CD4-positive, CD25-positive, alpha-beta regulatory T cell (primary cell): ENCODE measurements at regions not wholly inside any gene's neighbourhood (a gene's known extent, or its start where the extent isn't known, plus 50 kb on each side); places are given as distances from the start of the nearest gene placed in this dataset.

ENCODE experiments used
- ATAC-seq, 2 donors: fragments of 150-1000 bp; cut with Tn5 transposase; one replicate each; pipeline ENCODE4 v1.10.0; 2021; ENCODE audit warnings: low read depth in 2 of 2, moderate number of reproducible peaks in 2 of 2, moderate library complexity in 1 of 2
- DNase-seq, 3 donors: peaks; one replicate each; pipeline versions ENCODE4 v3.0.0 to v3.0.0-alpha.2; 2012 to 2022; ENCODE audit warnings: mixed read lengths in 1 of 3
- H3K27ac ChIP-seq: one replicate; pipeline ENCODE4 v1.7.0; 2013; ENCODE audit warnings: mild to moderate bottlenecking, low read length; ENCODE audit not compliant: insufficient read depth, poor library complexity, severe bottlenecking
- H3K27me3 ChIP-seq: one replicate; pipeline ENCODE4 v1.7.0; 2013; ENCODE audit warnings: low read length; ENCODE audit not compliant: control insufficient read depth, insufficient read depth
- H3K36me3 ChIP-seq: one replicate; pipeline ENCODE4 v1.7.0; 2013; ENCODE audit warnings: mild to moderate bottlenecking, low read length, moderate library complexity; ENCODE audit not compliant: control insufficient read depth, insufficient read depth
- H3K4me1 ChIP-seq: 2 replicates; pipeline ENCODE4 v1.7.0; 2013; ENCODE audit warnings: mild to moderate bottlenecking, low read length; ENCODE audit not compliant: insufficient read depth, control insufficient read depth, poor library complexity, severe bottlenecking
- H3K4me3 ChIP-seq: one replicate; pipeline ENCODE4 v1.7.0; 2013; ENCODE audit warnings: low read depth, mild to moderate bottlenecking, low read length, moderate library complexity
- H3K9me3 ChIP-seq, 2 experiments: 1 replicate in 1 of 2; 2 replicates in 1 of 2; pipeline ENCODE4 v1.7.0; 2013; ENCODE audit warnings: low read length in 2 of 2, mild to moderate bottlenecking in 1 of 2, moderate library complexity in 1 of 2; ENCODE audit not compliant: control insufficient read depth in 2 of 2
- H3K27ac Mint-ChIP-seq, 3 donors: one replicate each; pipeline ENCODE4 v1.8.0; 2020 to 2022; ENCODE audit warnings: mild to moderate bottlenecking in 3 of 3, mixed read lengths in 3 of 3, moderate library complexity in 2 of 3
- H3K27me3 Mint-ChIP-seq: one replicate; pipeline ENCODE4 v1.8.0; 2022; ENCODE audit warnings: mild to moderate bottlenecking, mixed read lengths
- H3K36me3 Mint-ChIP-seq: one replicate; pipeline ENCODE4 v1.8.0; 2020; ENCODE audit warnings: mixed read lengths
- H3K4me1 Mint-ChIP-seq, 4 donors: one replicate each; pipeline ENCODE4 v1.8.0; 2020 to 2022; ENCODE audit warnings: mixed read lengths in 4 of 4, mild to moderate bottlenecking in 1 of 4
- H3K4me3 Mint-ChIP-seq, 4 donors: one replicate each; pipeline ENCODE4 v1.8.0; 2020 to 2022; ENCODE audit warnings: mild to moderate bottlenecking in 4 of 4, mixed read lengths in 4 of 4, moderate library complexity in 3 of 4
- H3K9me3 Mint-ChIP-seq, 7 donors: one replicate each; pipeline ENCODE4 v1.8.0; 2020 to 2022; ENCODE audit warnings: mixed read lengths in 7 of 7, mild to moderate bottlenecking in 3 of 7, moderate library complexity in 2 of 7

DNA sequence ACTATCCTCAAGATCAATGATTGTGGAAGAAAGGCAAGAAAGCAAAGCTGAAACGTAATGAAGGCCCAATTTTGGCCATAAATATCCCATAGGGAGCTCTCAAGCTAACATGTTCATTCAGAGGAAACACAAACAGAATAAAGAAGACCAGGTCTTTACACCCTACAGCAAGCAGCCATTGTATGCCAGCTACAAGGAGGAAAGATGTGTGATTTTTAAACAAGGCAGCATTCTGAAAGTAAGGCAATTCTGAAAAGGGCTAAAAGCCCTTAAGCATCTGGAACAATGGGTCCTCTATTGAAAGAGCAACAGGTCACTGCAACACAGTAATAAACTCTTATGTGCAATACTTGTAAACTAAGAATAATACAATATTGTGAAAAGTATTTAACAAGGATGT, 1002.4 kb downstream of the SLITRK1 start:
- Mint-ChIP-seq H3K4me3 (no peak overlapping the region), H3K4me1 (no peaks in the 10 kb centered on the region), H3K9me3 (peaks cover under 1 to 17% (median 4%) of the 10 kb centered on the region in 7 donors), H3K27me3 (no peaks in the 10 kb centered on the region), H3K27ac (no peak overlapping the region), H3K36me3 (no peaks in the 10 kb centered on the region)
- Histone ChIP-seq H3K9me3 (no peaks in the 10 kb centered on the region), H3K27me3 (no peaks in the 10 kb centered on the region), H3K4me1 (no peaks in the 10 kb centered on the region), H3K36me3 (no peaks in the 10 kb centered on the region), H3K4me3 (no peak overlapping the region), H3K27ac (no peak overlapping the region)
- DNase-seq (no peak), ATAC-seq (no peak)

DNA sequence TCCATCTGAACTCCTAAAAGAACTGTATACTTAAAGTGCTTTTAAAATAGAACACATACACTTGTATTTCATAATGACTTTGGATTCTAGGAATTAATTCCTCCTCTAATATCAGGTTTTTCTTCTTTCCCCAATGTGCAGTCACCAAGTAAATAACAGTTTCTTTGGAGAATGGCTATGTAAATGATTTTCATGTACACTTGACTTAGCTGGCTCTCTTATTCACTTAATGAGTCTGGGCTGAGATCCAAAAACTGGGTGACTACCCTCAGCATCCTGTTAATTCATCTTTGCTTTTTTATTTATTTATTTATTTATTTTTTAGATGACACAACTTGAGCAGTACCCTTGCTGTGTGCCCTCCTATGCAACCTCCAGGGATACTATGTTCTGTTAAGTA, 1003.7 kb downstream of the SLITRK1 start:
- no peaks in the 10 kb centered on the region for H3K4me1 ChIP-seq
- Mint-ChIP-seq H3K27me3 (no peaks in the 10 kb centered on the region), H3K27ac (no peak overlapping the region), H3K36me3 (no peaks in the 10 kb centered on the region), H3K4me1 (no peaks in the 10 kb centered on the region), H3K9me3 (peaks cover 0 to 28% (median 5%) of the 10 kb centered on the region in 7 donors), H3K4me3 (no peak overlapping the region)
- no peaks in the 10 kb centered on the region for H3K36me3 ChIP-seq
- ATAC-seq (no peak), DNase-seq (no peak)
- no peak overlapping the region for H3K27ac ChIP-seq
- no peaks in the 10 kb centered on the region for H3K9me3 ChIP-seq
- no peaks in the 10 kb centered on the region for H3K27me3 ChIP-seq
- H3K4me3 ChIP-seq: no peak overlapping the region

DNA sequence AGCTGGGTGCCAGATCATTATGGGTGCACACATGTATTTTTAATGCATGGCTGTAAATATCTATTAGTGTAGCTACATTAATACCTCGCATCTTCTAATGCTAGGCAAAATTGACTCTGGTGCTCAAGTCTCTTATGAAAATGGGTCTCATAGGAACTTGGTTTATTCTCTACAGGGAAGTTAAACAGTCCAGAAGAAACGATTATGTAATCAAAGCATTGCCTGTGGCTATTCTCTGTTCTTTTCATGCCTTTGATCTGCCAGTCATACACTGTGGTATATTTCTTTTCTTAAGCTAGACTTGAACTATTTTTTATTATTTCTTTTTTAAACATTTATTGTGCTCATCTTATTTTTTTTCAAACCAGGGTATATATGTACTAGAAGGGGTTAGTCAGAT, 1015.0 kb downstream of the SLITRK1 start:
- Histone ChIP-seq H3K27me3 (no peaks in the 10 kb centered on the region), H3K27ac (no peak overlapping the region), H3K4me1 (no peaks in the 10 kb centered on the region), H3K4me3 (no peak overlapping the region), H3K36me3 (no peaks in the 10 kb centered on the region), H3K9me3 (peaks cover 0 to 2% of the 10 kb centered on the region in 2 experiments)
- H3K36me3 Mint-ChIP-seq: no peaks in the 10 kb centered on the region
- DNase-seq (no peak), ATAC-seq (no peak)
- no peaks in the 10 kb centered on the region for H3K4me1 Mint-ChIP-seq
- H3K9me3 Mint-ChIP-seq: peaks cover 0 to 10% (median 5%) of the 10 kb centered on the region in 7 donors
- no peak overlapping the region for H3K4me3 Mint-ChIP-seq
- no peak overlapping the region for H3K27ac Mint-ChIP-seq
- no peaks in the 10 kb centered on the region for H3K27me3 Mint-ChIP-seq

DNA sequence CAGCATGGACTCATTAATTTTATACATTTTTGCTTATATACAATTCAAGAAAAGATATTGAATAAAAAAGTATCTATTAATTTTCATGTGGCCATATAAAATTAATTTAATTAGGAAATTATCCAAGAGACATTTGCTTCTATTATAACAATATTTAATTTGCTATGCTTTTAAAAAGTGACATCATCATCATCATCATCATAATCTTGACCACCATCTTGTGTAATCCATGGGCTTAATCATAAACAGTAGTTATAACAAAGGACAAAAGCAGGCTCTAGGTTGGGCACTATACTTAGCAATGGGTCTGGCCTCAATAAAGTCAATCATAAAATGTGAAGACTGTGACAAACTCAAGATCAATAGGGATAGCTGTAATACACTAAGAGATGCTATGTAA, 1031.6 kb downstream of the SLITRK1 start:
- no peak for ATAC-seq
- no peaks in the 10 kb centered on the region for H3K36me3 Mint-ChIP-seq

DNA sequence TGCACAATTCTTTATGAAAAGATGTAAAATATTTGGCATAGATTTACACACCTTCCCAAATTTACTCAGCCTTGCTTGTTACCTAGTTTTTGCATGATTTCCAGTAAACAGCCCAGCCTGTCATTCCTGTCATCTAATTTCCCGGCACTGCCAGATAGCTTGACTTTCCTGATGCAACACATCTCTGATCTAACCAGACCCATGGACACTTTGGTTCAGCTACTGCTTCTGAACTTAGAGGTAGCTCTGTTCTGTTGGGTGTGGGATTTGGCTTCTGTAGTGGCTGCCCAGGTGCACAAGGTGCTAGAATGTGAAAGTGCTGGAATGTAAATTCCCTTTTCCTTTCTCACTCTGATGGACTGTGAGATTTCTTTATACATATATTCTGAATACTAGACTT, 1033.5 kb downstream of the SLITRK1 start:
- Histone ChIP-seq H3K4me1 (no peaks in the 10 kb centered on the region), H3K36me3 (no peaks in the 10 kb centered on the region), H3K9me3 (peaks cover 0 to 7% of the 10 kb centered on the region in 2 experiments), H3K27ac (no peak overlapping the region), H3K4me3 (no peak overlapping the region), H3K27me3 (no peaks in the 10 kb centered on the region)
- H3K36me3 Mint-ChIP-seq: no peaks in the 10 kb centered on the region
- ATAC-seq (no peak), DNase-seq (no peak)
- peaks cover 2 to 28% (median 11%) of the 10 kb centered on the region in 7 donors for H3K9me3 Mint-ChIP-seq
- H3K4me1 Mint-ChIP-seq: no peaks in the 10 kb centered on the region
- H3K27ac Mint-ChIP-seq: no peak overlapping the region
- H3K27me3 Mint-ChIP-seq: no peaks in the 10 kb centered on the region
- H3K4me3 Mint-ChIP-seq: no peak overlapping the region

More for the DNA sequence above, 1031.6 kb downstream of the SLITRK1 start:
- H3K4me3 Mint-ChIP-seq: no peak overlapping the region
- H3K27ac Mint-ChIP-seq: no peak overlapping the region
- H3K27me3 Mint-ChIP-seq: no peaks in the 10 kb centered on the region
- Histone ChIP-seq H3K9me3 (peaks cover 4 to 7% of the 10 kb centered on the region in 2 experiments), H3K36me3 (no peaks in the 10 kb centered on the region), H3K27me3 (no peaks in the 10 kb centered on the region), H3K4me3 (no peak overlapping the region), H3K27ac (no peak overlapping the region), H3K4me1 (no peaks in the 10 kb centered on the region)
- H3K4me1 Mint-ChIP-seq: no peaks in the 10 kb centered on the region
- H3K9me3 Mint-ChIP-seq: peaks cover 0 to 27% (median 7%) of the 10 kb centered on the region in 7 donors
- DNase-seq: no peak

DNA sequence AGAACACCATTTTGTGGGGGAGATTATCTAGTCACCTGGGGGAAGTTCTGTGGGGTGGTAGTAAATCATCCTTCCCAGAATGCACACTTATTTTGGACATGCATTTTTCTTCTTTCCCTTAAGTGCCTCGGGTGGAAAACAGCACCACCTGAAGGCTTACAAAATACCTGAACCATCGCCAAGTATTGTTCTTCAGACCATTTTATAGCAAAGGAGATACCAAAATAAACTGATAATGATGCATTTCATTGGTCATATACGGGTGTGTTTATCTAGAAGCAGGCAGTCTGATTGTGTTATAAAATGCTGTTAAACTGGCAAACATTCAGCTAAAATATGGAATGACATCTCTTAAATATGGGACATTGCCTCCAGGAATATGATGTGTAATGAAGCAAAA, 1034.7 kb downstream of the SLITRK1 start:
- H3K36me3 ChIP-seq: no peaks in the 10 kb centered on the region
- no peaks in the 10 kb centered on the region for H3K36me3 Mint-ChIP-seq
- no peaks in the 10 kb centered on the region for H3K4me1 ChIP-seq
- peaks cover 0 to 7% of the 10 kb centered on the region in 2 experiments for H3K9me3 ChIP-seq
- no peaks in the 10 kb centered on the region for H3K27me3 ChIP-seq
- no peaks in the 10 kb centered on the region for H3K27me3 Mint-ChIP-seq
- no peak overlapping the region for H3K4me3 ChIP-seq
- peaks cover 2 to 26% (median 10%) of the 10 kb centered on the region in 7 donors for H3K9me3 Mint-ChIP-seq
- DNase-seq (no peak), ATAC-seq (no peak)
- no peak overlapping the region for H3K27ac ChIP-seq
- H3K27ac Mint-ChIP-seq: no peak overlapping the region
- H3K4me1 Mint-ChIP-seq: no peaks in the 10 kb centered on the region
- H3K4me3 Mint-ChIP-seq: no peak overlapping the region

DNA sequence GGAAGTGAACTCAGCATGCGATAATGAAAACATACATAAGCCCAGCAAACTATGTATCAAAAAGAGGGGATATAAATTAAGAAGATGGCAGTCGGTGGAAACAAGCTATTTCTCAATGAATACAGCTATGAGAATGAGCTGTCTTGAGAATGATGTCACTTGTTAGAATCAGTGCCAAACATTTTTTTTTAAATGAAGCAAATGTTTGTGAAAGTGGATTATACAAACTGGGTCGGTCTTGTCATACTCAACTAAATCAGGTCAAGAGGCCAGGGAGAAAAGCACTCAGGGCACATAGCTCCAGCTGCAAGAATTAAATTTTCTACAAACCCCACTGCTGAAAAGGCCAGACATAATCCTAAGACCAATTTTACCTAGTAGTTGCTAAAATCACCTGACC, 1048.4 kb downstream of the SLITRK1 start:
- Mint-ChIP-seq H3K27ac (no peak overlapping the region), H3K4me3 (no peak overlapping the region), H3K4me1 (no peaks in the 10 kb centered on the region), H3K9me3 (peaks cover 0 to 33% (median 6%) of the 10 kb centered on the region in 7 donors), H3K27me3 (no peaks in the 10 kb centered on the region), H3K36me3 (no peaks in the 10 kb centered on the region)
- Histone ChIP-seq H3K4me3 (no peak overlapping the region), H3K27ac (no peak overlapping the region), H3K9me3 (peaks cover 0 to 2% of the 10 kb centered on the region in 2 experiments), H3K27me3 (no peaks in the 10 kb centered on the region), H3K36me3 (no peaks in the 10 kb centered on the region), H3K4me1 (no peaks in the 10 kb centered on the region)
- no peak for DNase-seq
- ATAC-seq: no peak

DNA sequence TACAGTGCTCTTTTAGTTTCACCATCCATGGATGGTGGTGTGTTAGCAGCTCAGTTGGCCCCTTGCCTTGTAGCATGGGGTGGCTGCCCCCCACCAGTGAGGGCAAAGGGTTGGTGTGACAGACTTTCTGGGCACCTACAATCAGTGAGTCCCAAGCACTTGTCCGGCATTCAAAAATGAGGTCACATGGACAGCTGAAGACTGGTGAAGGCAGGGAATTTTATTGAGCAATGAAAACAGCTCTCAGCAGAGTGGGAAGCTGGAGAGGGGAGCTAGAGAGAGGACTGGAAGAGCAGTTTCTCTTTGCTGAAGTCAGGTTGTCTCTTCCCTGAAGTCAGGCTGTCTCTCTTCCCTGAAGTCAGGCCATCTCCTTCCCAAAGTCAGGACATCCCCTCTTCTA, 1053.2 kb downstream of the SLITRK1 start:
- no peaks in the 10 kb centered on the region for H3K9me3 ChIP-seq
- Mint-ChIP-seq H3K36me3 (no peaks in the 10 kb centered on the region), H3K27me3 (no peaks in the 10 kb centered on the region), H3K27ac (no peak overlapping the region), H3K4me3 (no peak overlapping the region), H3K4me1 (no peaks in the 10 kb centered on the region), H3K9me3 (peaks cover 0 to 24% (median 8%) of the 10 kb centered on the region in 7 donors)
- no peak overlapping the region for H3K4me3 ChIP-seq
- no peaks in the 10 kb centered on the region for H3K27me3 ChIP-seq
- no peak overlapping the region for H3K27ac ChIP-seq
- no peaks in the 10 kb centered on the region for H3K4me1 ChIP-seq
- no peaks in the 10 kb centered on the region for H3K36me3 ChIP-seq
- no peak for DNase-seq
- ATAC-seq: no peak
